Stimulated activated CD8-positive, alpha-beta memory T cell treated with anti-CD3 and anti-CD28 coated beads, Interleukin-15, amount 100 ng/mL, for 1 hour (primary cell): ENCODE measurements at regions not wholly inside any gene's neighbourhood (a gene's known extent, or its start where the extent isn't known, plus 50 kb on each side); places are given as distances from the start of the nearest gene placed in this dataset.

ENCODE experiments used
- DNase-seq: peaks from one replicate; pipeline ENCODE4 v3.0.0-alpha.2; 2020; ENCODE audit warnings: low read depth

- DNase-seq = no peak
Measured at GRCh38 chr22:22037740-22038139, 55.2 kb upstream of the TOP3B start.

- DNase-seq = no peak
Measured at GRCh38 chr22:22037229-22037628, 54.6 kb upstream of the TOP3B start.

GRCh38 chr22:22036588-22036987 is 54.0 kb upstream of the TOP3B start:
- DNase-seq = no peak

- DNase-seq = no peak
Measured at GRCh38 chr22:22035771-22036314, 53.3 kb upstream of the TOP3B start.

- no peak for DNase-seq
Measured at GRCh38 chr22:22035203-22035602, 52.6 kb upstream of the TOP3B start.

GRCh38 chr22:22034469-22035132 is 52.0 kb upstream of the TOP3B start:
- no peak for DNase-seq

GRCh38 chr22:22033803-22034468 is 51.3 kb upstream of the TOP3B start:
- no peak for DNase-seq

- no peak for DNase-seq
Measured at GRCh38 chr22:22032906-22033802, 50.6 kb upstream of the TOP3B start.

- DNase-seq = no peak
Measured at GRCh38 chr22:22032099-22032905, 49.7 kb upstream of the TOP3B start.
